ENCODE measurements at regions not wholly inside any gene's neighbourhood (a gene's known extent, or its start where the extent isn't known, plus 50 kb on each side); places are given as distances from the start of the nearest gene placed in this dataset.
"Not testable (repeated sequence)": the region's sequence is repeated elsewhere in the genome, so short reads cannot be mapped to it uniquely, and the experiment has no call there.

- Histone ChIP-seq H3K27me3 (ENCODE audit: control insufficient read depth, insufficient read depth, low read length) (no peaks in the 10 kb centered on the region), H3K4me3 (ENCODE audit: insufficient read depth, low read depth, low read length) (no peak overlapping the region), H3K36me3 (replicated peaks; ENCODE audit: control insufficient read depth, insufficient read depth, low read length) (no peaks in the 10 kb centered on the region)
- DNase-seq: no peak
These were observed 180.2 kb upstream of the EOLA2 start for GRCh38 chrX:150118476-150118875.

- no peaks in the 10 kb centered on the region for H3K27me3 ChIP-seq (ENCODE audit: control insufficient read depth, insufficient read depth, low read length)
- H3K36me3 ChIP-seq (replicated peaks; ENCODE audit: control insufficient read depth, insufficient read depth, low read length): no peaks in the 10 kb centered on the region
- DNase-seq: no peak
- no peak overlapping the region for H3K4me3 ChIP-seq (ENCODE audit: insufficient read depth, low read depth, low read length)
These were observed 181.0 kb upstream of the EOLA2 start for GRCh38 chrX:150119323-150119722.

- not testable (repeated sequence) for DNase-seq; H3K4me3 ChIP-seq (ENCODE audit: insufficient read depth, low read depth, low read length); H3K27me3 ChIP-seq (ENCODE audit: control insufficient read depth, insufficient read depth, low read length); H3K36me3 ChIP-seq (replicated peaks; ENCODE audit: control insufficient read depth, insufficient read depth, low read length)
These were observed 186.8 kb upstream of the EOLA2 start for GRCh38 chrX:150125045-150125444.

GRCh38 chrX:150127216-150127615 lies 188.9 kb upstream of the EOLA2 start:
- DNase-seq: no peak
- Histone ChIP-seq H3K27me3 (ENCODE audit: control insufficient read depth, insufficient read depth, low read length) (no peaks in the 10 kb centered on the region), H3K4me3 (ENCODE audit: insufficient read depth, low read depth, low read length) (no peak overlapping the region), H3K36me3 (replicated peaks; ENCODE audit: control insufficient read depth, insufficient read depth, low read length) (no peaks in the 10 kb centered on the region)

GRCh38 chrX:150143721-150144440 lies 205.6 kb upstream of the EOLA2 start:
- Histone ChIP-seq H3K36me3 (replicated peaks; ENCODE audit: control insufficient read depth, insufficient read depth, low read length) (no peaks in the 10 kb centered on the region), H3K4me3 (ENCODE audit: insufficient read depth, low read depth, low read length) (no peak overlapping the region), H3K27me3 (ENCODE audit: control insufficient read depth, insufficient read depth, low read length) (no peaks in the 10 kb centered on the region)
- DNase-seq: no peak

- Histone ChIP-seq H3K4me3 (ENCODE audit: insufficient read depth, low read depth, low read length) (no peak overlapping the region), H3K36me3 (replicated peaks; ENCODE audit: control insufficient read depth, insufficient read depth, low read length) (no peaks in the 10 kb centered on the region), H3K27me3 (ENCODE audit: control insufficient read depth, insufficient read depth, low read length) (no peaks in the 10 kb centered on the region)
- peak; percentile 49 for DNase-seq
These were observed 208.1 kb upstream of the EOLA2 start for GRCh38 chrX:150146271-150146896.

- no peaks in the 10 kb centered on the region for H3K27me3 ChIP-seq (ENCODE audit: control insufficient read depth, insufficient read depth, low read length)
- DNase-seq: no peak
- no peaks in the 10 kb centered on the region for H3K36me3 ChIP-seq (replicated peaks; ENCODE audit: control insufficient read depth, insufficient read depth, low read length)
- H3K4me3 ChIP-seq (ENCODE audit: insufficient read depth, low read depth, low read length): no peak overlapping the region
These were observed 210.7 kb upstream of the EOLA2 start for GRCh38 chrX:150148749-150149672.

- H3K27me3 ChIP-seq (ENCODE audit: control insufficient read depth, insufficient read depth, low read length): no peaks in the 10 kb centered on the region
- no peak overlapping the region for H3K4me3 ChIP-seq (ENCODE audit: insufficient read depth, low read depth, low read length)
- no peak for DNase-seq
- H3K36me3 ChIP-seq (replicated peaks; ENCODE audit: control insufficient read depth, insufficient read depth, low read length): no peaks in the 10 kb centered on the region
These were observed 211.9 kb upstream of the EOLA2 start for GRCh38 chrX:150150076-150150779.

GRCh38 chrX:150150780-150151125 lies 212.4 kb upstream of the MAMLD1 start:
- Histone ChIP-seq H3K4me3 (ENCODE audit: insufficient read depth, low read depth, low read length) (no peak overlapping the region), H3K27me3 (ENCODE audit: control insufficient read depth, insufficient read depth, low read length) (no peaks in the 10 kb centered on the region), H3K36me3 (replicated peaks; ENCODE audit: control insufficient read depth, insufficient read depth, low read length) (no peaks in the 10 kb centered on the region)
- no peak for DNase-seq

- no peak overlapping the region for H3K4me3 ChIP-seq (ENCODE audit: insufficient read depth, low read depth, low read length)
- DNase-seq: no peak
- no peaks in the 10 kb centered on the region for H3K27me3 ChIP-seq (ENCODE audit: control insufficient read depth, insufficient read depth, low read length)
- no peaks in the 10 kb centered on the region for H3K36me3 ChIP-seq (replicated peaks; ENCODE audit: control insufficient read depth, insufficient read depth, low read length)
These were observed 211.1 kb upstream of the MAMLD1 start for GRCh38 chrX:150152036-150152435.

GRCh38 chrX:150152546-150152945 lies 210.6 kb upstream of the MAMLD1 start:
- Histone ChIP-seq H3K4me3 (ENCODE audit: insufficient read depth, low read depth, low read length) (no peak overlapping the region), H3K36me3 (replicated peaks; ENCODE audit: control insufficient read depth, insufficient read depth, low read length) (no peaks in the 10 kb centered on the region), H3K27me3 (ENCODE audit: control insufficient read depth, insufficient read depth, low read length) (no peaks in the 10 kb centered on the region)
- no peak for DNase-seq

GRCh38 chrX:150155436-150156035 lies 207.6 kb upstream of the MAMLD1 start:
- Histone ChIP-seq H3K36me3 (replicated peaks; ENCODE audit: control insufficient read depth, insufficient read depth, low read length) (no peaks in the 10 kb centered on the region), H3K4me3 (ENCODE audit: insufficient read depth, low read depth, low read length) (no peak overlapping the region), H3K27me3 (ENCODE audit: control insufficient read depth, insufficient read depth, low read length) (no peaks in the 10 kb centered on the region)
- DNase-seq: no peak

GRCh38 chrX:150156615-150157014 lies 206.5 kb upstream of the MAMLD1 start:
- no peaks in the 10 kb centered on the region for H3K27me3 ChIP-seq (ENCODE audit: control insufficient read depth, insufficient read depth, low read length)
- H3K4me3 ChIP-seq (ENCODE audit: insufficient read depth, low read depth, low read length): no peak overlapping the region
- no peak for DNase-seq
- H3K36me3 ChIP-seq (replicated peaks; ENCODE audit: control insufficient read depth, insufficient read depth, low read length): no peaks in the 10 kb centered on the region

- H3K36me3 ChIP-seq (replicated peaks; ENCODE audit: control insufficient read depth, insufficient read depth, low read length): no peaks in the 10 kb centered on the region
- no peak for DNase-seq
- H3K27me3 ChIP-seq (ENCODE audit: control insufficient read depth, insufficient read depth, low read length): no peaks in the 10 kb centered on the region
- H3K4me3 ChIP-seq (ENCODE audit: insufficient read depth, low read depth, low read length): no peak overlapping the region
These were observed 205.8 kb upstream of the MAMLD1 start for GRCh38 chrX:150157291-150157690.

All from H7 (cell line).